ENCODE measurements at regions not wholly inside any gene's neighbourhood (a gene's known extent, or its start where the extent isn't known, plus 50 kb on each side); places are given as distances from the start of the nearest gene placed in this dataset.

GRCh38 chr4:115433491-115433890 lies 320.1 kb upstream of the NDST4 start:
- H3K4me1 ChIP-seq (ENCODE audit: control insufficient read depth, low read depth, low read length): no peaks in the 10 kb centered on the region
- no peak overlapping the region for H3K9ac ChIP-seq (ENCODE audit: low read length)
- H3K27me3 ChIP-seq (ENCODE audit: control insufficient read depth, insufficient read depth, low read length): no peaks in the 10 kb centered on the region

GRCh38 chr4:115430024-115430423 lies 316.6 kb upstream of the NDST4 start:
- H3K36me3 ChIP-seq (ENCODE audit: control insufficient read depth, low read depth, low read length): no peaks in the 10 kb centered on the region
- H3K27ac ChIP-seq (ENCODE audit: low read length): no peak overlapping the region
- no peaks in the 10 kb centered on the region for H3K9me3 ChIP-seq (ENCODE audit: control insufficient read depth, low read depth, low read length)
- H3K4me3 ChIP-seq (ENCODE audit: low read length): no peak overlapping the region
- no peaks in the 10 kb centered on the region for H3K27me3 ChIP-seq (ENCODE audit: control insufficient read depth, insufficient read depth, low read length)
- no peak overlapping the region for H3K9ac ChIP-seq (ENCODE audit: low read length)
- H3K4me1 ChIP-seq (ENCODE audit: control insufficient read depth, low read depth, low read length): no peaks in the 10 kb centered on the region

More at GRCh38 chr4:115433491-115433890, 320.1 kb upstream of the NDST4 start:
- no peak overlapping the region for H3K27ac ChIP-seq (ENCODE audit: low read length)
- no peaks in the 10 kb centered on the region for H3K9me3 ChIP-seq (ENCODE audit: control insufficient read depth, low read depth, low read length)
- H3K4me3 ChIP-seq (ENCODE audit: low read length): no peak overlapping the region
- H3K36me3 ChIP-seq (ENCODE audit: control insufficient read depth, low read depth, low read length): no peaks in the 10 kb centered on the region

GRCh38 chr4:115428455-115428854 lies 315.0 kb upstream of the NDST4 start:
- H3K27me3 ChIP-seq (ENCODE audit: control insufficient read depth, insufficient read depth, low read length): no peaks in the 10 kb centered on the region
- H3K36me3 ChIP-seq (ENCODE audit: control insufficient read depth, low read depth, low read length): no peaks in the 10 kb centered on the region
- H3K27ac ChIP-seq (ENCODE audit: low read length): no peak overlapping the region
- H3K4me3 ChIP-seq (ENCODE audit: low read length): no peak overlapping the region
- no peaks in the 10 kb centered on the region for H3K9me3 ChIP-seq (ENCODE audit: control insufficient read depth, low read depth, low read length)
- H3K4me1 ChIP-seq (ENCODE audit: control insufficient read depth, low read depth, low read length): no peaks in the 10 kb centered on the region
- no peak overlapping the region for H3K9ac ChIP-seq (ENCODE audit: low read length)

- Histone ChIP-seq H3K4me3 (ENCODE audit: low read length) (no peak overlapping the region), H3K27me3 (ENCODE audit: control insufficient read depth, insufficient read depth, low read length) (no peaks in the 10 kb centered on the region), H3K36me3 (ENCODE audit: control insufficient read depth, low read depth, low read length) (no peaks in the 10 kb centered on the region), H3K27ac (ENCODE audit: low read length) (no peak overlapping the region), H3K4me1 (ENCODE audit: control insufficient read depth, low read depth, low read length) (no peaks in the 10 kb centered on the region), H3K9me3 (ENCODE audit: control insufficient read depth, low read depth, low read length) (no peaks in the 10 kb centered on the region), H3K9ac (ENCODE audit: low read length) (no peak overlapping the region)
Measured at GRCh38 chr4:115424852-115425251, 311.4 kb upstream of the NDST4 start.

GRCh38 chr4:115418635-115419396 lies 305.4 kb upstream of the NDST4 start:
- no peaks in the 10 kb centered on the region for H3K36me3 ChIP-seq (ENCODE audit: control insufficient read depth, low read depth, low read length)
- no peak overlapping the region for H3K9ac ChIP-seq (ENCODE audit: low read length)
- no peak overlapping the region for H3K4me3 ChIP-seq (ENCODE audit: low read length)
- no peaks in the 10 kb centered on the region for H3K9me3 ChIP-seq (ENCODE audit: control insufficient read depth, low read depth, low read length)
- H3K27me3 ChIP-seq (ENCODE audit: control insufficient read depth, insufficient read depth, low read length): no peaks in the 10 kb centered on the region
- H3K27ac ChIP-seq (ENCODE audit: low read length): no peak overlapping the region
- H3K4me1 ChIP-seq (ENCODE audit: control insufficient read depth, low read depth, low read length): no peaks in the 10 kb centered on the region

- Histone ChIP-seq H3K4me1 (ENCODE audit: control insufficient read depth, low read depth, low read length) (no peaks in the 10 kb centered on the region), H3K9me3 (ENCODE audit: control insufficient read depth, low read depth, low read length) (no peaks in the 10 kb centered on the region), H3K4me3 (ENCODE audit: low read length) (no peak overlapping the region), H3K9ac (ENCODE audit: low read length) (no peak overlapping the region), H3K27me3 (ENCODE audit: control insufficient read depth, insufficient read depth, low read length) (no peaks in the 10 kb centered on the region), H3K27ac (ENCODE audit: low read length) (no peak overlapping the region), H3K36me3 (ENCODE audit: control insufficient read depth, low read depth, low read length) (no peaks in the 10 kb centered on the region)
Measured at GRCh38 chr4:115396034-115396433, 282.6 kb upstream of the NDST4 start.

- no peak overlapping the region for H3K9ac ChIP-seq (ENCODE audit: low read length)
- H3K27ac ChIP-seq (ENCODE audit: low read length): no peak overlapping the region
- no peaks in the 10 kb centered on the region for H3K36me3 ChIP-seq (ENCODE audit: control insufficient read depth, low read depth, low read length)
- no peaks in the 10 kb centered on the region for H3K9me3 ChIP-seq (ENCODE audit: control insufficient read depth, low read depth, low read length)
- H3K4me1 ChIP-seq (ENCODE audit: control insufficient read depth, low read depth, low read length): no peaks in the 10 kb centered on the region
- H3K27me3 ChIP-seq (ENCODE audit: control insufficient read depth, insufficient read depth, low read length): no peaks in the 10 kb centered on the region
- no peak overlapping the region for H3K4me3 ChIP-seq (ENCODE audit: low read length)
Measured at GRCh38 chr4:115376866-115377265, 263.4 kb upstream of the NDST4 start.

GRCh38 chr4:115374621-115375020 lies 261.2 kb upstream of the NDST4 start:
- Histone ChIP-seq H3K36me3 (ENCODE audit: control insufficient read depth, low read depth, low read length) (no peaks in the 10 kb centered on the region), H3K27ac (ENCODE audit: low read length) (no peak overlapping the region), H3K27me3 (ENCODE audit: control insufficient read depth, insufficient read depth, low read length) (no peaks in the 10 kb centered on the region), H3K9ac (ENCODE audit: low read length) (no peak overlapping the region), H3K4me1 (ENCODE audit: control insufficient read depth, low read depth, low read length) (no peaks in the 10 kb centered on the region), H3K4me3 (ENCODE audit: low read length) (no peak overlapping the region), H3K9me3 (ENCODE audit: control insufficient read depth, low read depth, low read length) (no peaks in the 10 kb centered on the region)

GRCh38 chr4:115370490-115370889 lies 257.1 kb upstream of the NDST4 start:
- no peak overlapping the region for H3K4me3 ChIP-seq (ENCODE audit: low read length)
- no peaks in the 10 kb centered on the region for H3K9me3 ChIP-seq (ENCODE audit: control insufficient read depth, low read depth, low read length)
- H3K27ac ChIP-seq (ENCODE audit: low read length): no peak overlapping the region
- no peak overlapping the region for H3K9ac ChIP-seq (ENCODE audit: low read length)
- H3K4me1 ChIP-seq (ENCODE audit: control insufficient read depth, low read depth, low read length): no peaks in the 10 kb centered on the region
- H3K36me3 ChIP-seq (ENCODE audit: control insufficient read depth, low read depth, low read length): no peaks in the 10 kb centered on the region
- H3K27me3 ChIP-seq (ENCODE audit: control insufficient read depth, insufficient read depth, low read length): no peaks in the 10 kb centered on the region

- H3K9me3 ChIP-seq (ENCODE audit: control insufficient read depth, low read depth, low read length): no peaks in the 10 kb centered on the region
- no peak overlapping the region for H3K27ac ChIP-seq (ENCODE audit: low read length)
- H3K4me1 ChIP-seq (ENCODE audit: control insufficient read depth, low read depth, low read length): no peaks in the 10 kb centered on the region
- H3K9ac ChIP-seq (ENCODE audit: low read length): no peak overlapping the region
- no peaks in the 10 kb centered on the region for H3K36me3 ChIP-seq (ENCODE audit: control insufficient read depth, low read depth, low read length)
- no peaks in the 10 kb centered on the region for H3K27me3 ChIP-seq (ENCODE audit: control insufficient read depth, insufficient read depth, low read length)
- no peak overlapping the region for H3K4me3 ChIP-seq (ENCODE audit: low read length)
Measured at GRCh38 chr4:115370012-115370411, 256.6 kb upstream of the NDST4 start.

GRCh38 chr4:115366390-115366789 lies 253.0 kb upstream of the NDST4 start:
- Histone ChIP-seq H3K9me3 (ENCODE audit: control insufficient read depth, low read depth, low read length) (no peaks in the 10 kb centered on the region), H3K4me1 (ENCODE audit: control insufficient read depth, low read depth, low read length) (no peaks in the 10 kb centered on the region), H3K9ac (ENCODE audit: low read length) (no peak overlapping the region), H3K36me3 (ENCODE audit: control insufficient read depth, low read depth, low read length) (no peaks in the 10 kb centered on the region), H3K27ac (ENCODE audit: low read length) (no peak overlapping the region), H3K27me3 (ENCODE audit: control insufficient read depth, insufficient read depth, low read length) (no peaks in the 10 kb centered on the region), H3K4me3 (ENCODE audit: low read length) (no peak overlapping the region)

- H3K36me3 ChIP-seq (ENCODE audit: control insufficient read depth, low read depth, low read length): no peaks in the 10 kb centered on the region
- no peak overlapping the region for H3K4me3 ChIP-seq (ENCODE audit: low read length)
- no peaks in the 10 kb centered on the region for H3K4me1 ChIP-seq (ENCODE audit: control insufficient read depth, low read depth, low read length)
- no peak overlapping the region for H3K9ac ChIP-seq (ENCODE audit: low read length)
- H3K27ac ChIP-seq (ENCODE audit: low read length): no peak overlapping the region
- no peaks in the 10 kb centered on the region for H3K27me3 ChIP-seq (ENCODE audit: control insufficient read depth, insufficient read depth, low read length)
- no peaks in the 10 kb centered on the region for H3K9me3 ChIP-seq (ENCODE audit: control insufficient read depth, low read depth, low read length)
Measured at GRCh38 chr4:115365185-115365584, 251.8 kb upstream of the NDST4 start.

All from iPS-18a (cell line).